A549 (cell line): ENCODE measurements at regions not wholly inside any gene's neighbourhood (a gene's known extent, or its start where the extent isn't known, plus 50 kb on each side); places are given as distances from the start of the nearest gene placed in this dataset.
"Not testable (repeated sequence)": the region's sequence is repeated elsewhere in the genome, so short reads cannot be mapped to it uniquely, and the experiment has no call there.

Experiments used
- ATAC-seq, 2 experiments: fragments of 200-7000 bp in 1 of 2; fragments of >200 bp in 1 of 2; cut with Nextera tagmentation in 1 of 2; cut with Tn5 transposase in 1 of 2; 3 replicates each; pipeline versions ENCODE4 v1.8.0 to v1.9.1; 2018 to 2020; ENCODE audit warnings: mild to moderate bottlenecking in 1 of 2, moderate library complexity in 1 of 2
- CTCF ChIA-PET: fragments of 300-600 bp; sonication (Branson Sonifier 250); formaldehyde crosslinking; extraction: SDS; loops from one replicate; lab custom pipeline; 2021; ENCODE audit warnings: antibody characterized with exemption, inconsistent platforms; lab: Yijun Ruan, JAX
- POLR2A ChIA-PET: fragments of 350-600 bp; formaldehyde crosslinking; extraction: SDS; loops from one replicate; lab custom pipeline; 2021; ENCODE audit warnings: antibody characterized with exemption, inconsistent platforms; lab: Yijun Ruan, JAX
- DNase-seq, 2 experiments: peaks; one replicate each; pipeline versions ENCODE4 v3.0.0 to v3.0.0-alpha.2; 2011 to 2016; ENCODE audit warnings: low read depth in 1 of 2, low spot score in 1 of 2
- FAIRE-seq: peaks from 2 replicates; lab custom pipeline; 2011; peaks lifted over from hg19 to GRCh38; lab: Jason Lieb, UNC
- H3K27ac ChIP-seq, 2 experiments: fragments of >200 bp; sonication (Bioruptor Twin); formaldehyde crosslinking; 3 replicates each; pipeline ENCODE4 v1.5.1; 2016 to 2017
- H3K4me1 ChIP-seq: fragments of >200 bp; sonication (Bioruptor Twin); formaldehyde crosslinking; 3 replicates; pipeline ENCODE4 v1.6.1; 2016
- H3K4me2 ChIP-seq: fragments of >200 bp; sonication (Bioruptor Twin); formaldehyde crosslinking; 3 replicates; pipeline ENCODE4 v1.6.1; 2016
- H3K4me3 ChIP-seq: fragments of >200 bp; sonication (Bioruptor Twin); formaldehyde crosslinking; 3 replicates; pipeline ENCODE4 v1.5.1; 2016
- H3K9me3 ChIP-seq: fragments of >200 bp; sonication (Bioruptor Twin); formaldehyde crosslinking; 3 replicates; pipeline ENCODE4 v1.6.1; 2016
- CEBPB ChIP-seq, 2 experiments: fragments of >200 bp in 1 of 2; sonication (Bioruptor Twin) in 1 of 2; formaldehyde crosslinking in 1 of 2; IDR thresholded peaks; 2 replicates each; pipeline ENCODE4 v1.6.1; 2012 to 2016
- CHD4 ChIP-seq: fragments of 200-600 bp; sonication (generic); IDR thresholded peaks from 2 replicates; pipeline ENCODE4 v1.6.1; 2016; ENCODE audit warnings: antibody characterized with exemption, mild to moderate bottlenecking, borderline replicate concordance
- FOSL2 ChIP-seq, 2 experiments: fragments of 450-650 bp in 1 of 2; fragments of >200 bp in 1 of 2; sonication (Bioruptor Twin) in 1 of 2; formaldehyde crosslinking; IDR thresholded peaks; 2 replicates each; pipeline versions ENCODE4 v1.5.0 to v1.6.1; 2016 to 2020; ENCODE audit warnings: mild to moderate bottlenecking in 1 of 2, moderate library complexity in 1 of 2
- FOXS1 ChIP-seq: fragments of 250-450 bp; sonication (Bioruptor Pico); IDR thresholded peaks from 2 replicates; pipeline ENCODE4 v1.5.0; 2020; ENCODE audit warnings: mild to moderate bottlenecking, moderate library complexity
- GATA3 ChIP-seq: IDR thresholded peaks from 2 replicates; pipeline ENCODE4 v1.6.1; 2012; ENCODE audit warnings: borderline replicate concordance
- HDAC2 ChIP-seq: fragments of 200-600 bp; sonication (generic); IDR thresholded peaks from 2 replicates; pipeline ENCODE4 v1.6.1; 2016
- HEYL ChIP-seq: fragments of 250-450 bp; sonication (Bioruptor Pico); IDR thresholded peaks from 2 replicates; pipeline ENCODE4 v1.8.0; 2021; ENCODE audit warnings: mild to moderate bottlenecking, moderate library complexity
- HOXA7 ChIP-seq: fragments of 250-450 bp; sonication (Bioruptor Pico); IDR thresholded peaks from 2 replicates; pipeline ENCODE4 v1.5.0; 2020; ENCODE audit warnings: mild to moderate bottlenecking, moderate library complexity
- JUN ChIP-seq, 2 experiments: fragments of >200 bp; sonication (Bioruptor Twin); formaldehyde crosslinking; IDR thresholded peaks; 2 replicates in 1 of 2; 3 replicates in 1 of 2; pipeline ENCODE4 v1.6.1; 2016 to 2017
- KDM1A ChIP-seq: fragments of 200-600 bp; sonication (generic); IDR thresholded peaks from 2 replicates; pipeline ENCODE4 v1.6.1; 2016; ENCODE audit warnings: low read depth, mild to moderate bottlenecking
- MAFK ChIP-seq: fragments of 450-650 bp; IDR thresholded peaks from 2 replicates; pipeline ENCODE4 v1.6.1; 2014; ENCODE audit not compliant: partially characterized antibody
- MYC ChIP-seq: IDR thresholded peaks from 2 replicates; pipeline ENCODE4 v1.6.1; 2012; ENCODE audit warnings: mild to moderate bottlenecking, inconsistent platforms, low read length, improper control_type of control experiment, borderline replicate concordance
- NFE2L2 ChIP-seq: fragments of 150-350 bp; conservative IDR thresholded peaks from 2 replicates; pipeline ENCODE4 v1.6.1; 2014; ENCODE audit warnings: low read length
- NR3C1 ChIP-seq: fragments of >200 bp; sonication (Bioruptor Twin); formaldehyde crosslinking; IDR thresholded peaks from 3 replicates; pipeline ENCODE4 v1.6.1; 2017
- RAD21 ChIP-seq, 2 experiments: fragments of >200 bp in 1 of 2; sonication (Bioruptor Twin) in 1 of 2; formaldehyde crosslinking in 1 of 2; IDR thresholded peaks in 1 of 2; conservative IDR thresholded peaks in 1 of 2; 2 replicates in 1 of 2; 3 replicates in 1 of 2; pipeline ENCODE4 v1.6.1; 2012 to 2018; ENCODE audit warnings: inconsistent platforms in 1 of 2
- RARB ChIP-seq: fragments of 250-450 bp; sonication (Bioruptor Pico); IDR thresholded peaks from 2 replicates; pipeline ENCODE4 v1.8.0; 2021; ENCODE audit warnings: mild to moderate bottlenecking, moderate library complexity
- RCOR1 ChIP-seq: fragments of 150-350 bp; IDR thresholded peaks from 2 replicates; pipeline ENCODE4 v1.6.1; 2014; ENCODE audit warnings: antibody characterized with exemption, low read length, low read depth
- TFCP2L1 ChIP-seq: fragments of 250-450 bp; sonication (Bioruptor Pico); IDR thresholded peaks from 2 replicates; pipeline ENCODE4 v1.5.0; 2021; ENCODE audit warnings: mild to moderate bottlenecking
- USF2 ChIP-seq: fragments of 450-650 bp; IDR thresholded peaks from 2 replicates; pipeline ENCODE4 v1.6.1; 2014; ENCODE audit warnings: antibody characterized with exemption
- ZFP36 ChIP-seq: fragments of 450-650 bp; IDR thresholded peaks from 2 replicates; pipeline ENCODE4 v1.6.1; 2014; ENCODE audit warnings: borderline replicate concordance; ENCODE audit not compliant: partially characterized antibody
- WGBS: methylation state at CpG from one replicate; pipeline ENCODE4 v1.1.6; 2017; ENCODE audit errors: missing lambda C conversion rate; 5-methylcytosine and 5-hydroxymethylcytosine counted together
- TF ChIP-seq, protein P1 (sequence below): fragments of >200 bp; sonication (Bioruptor Twin); formaldehyde crosslinking; IDR thresholded peaks from 2 replicates; pipeline ENCODE4 v1.6.1; 2016
- TF ChIP-seq, protein P2 (sequence below): fragments of 150-350 bp; IDR thresholded peaks from 2 replicates; pipeline ENCODE4 v1.6.1; 2014; ENCODE audit warnings: low read depth, mild to moderate bottlenecking, low read length
- TF ChIP-seq, protein P3 (sequence below): IDR thresholded peaks from 2 replicates; pipeline ENCODE4 v1.6.1; 2012

- FAIRE-seq = peak; percentile 96
- 2% methylated on average over 2 of the region's 2 CpGs for WGBS
- CTCF ChIA-PET = no interaction called here
- no peak overlapping the region for H3K4me3 ChIP-seq
- H3K4me1 ChIP-seq = no peaks in the 10 kb centered on the region
- no peak overlapping the region for H3K4me2 ChIP-seq
- POLR2A ChIA-PET = no interaction called here
- ATAC-seq = no peak
- no peak for DNase-seq
- no peaks in the 10 kb centered on the region for H3K9me3 ChIP-seq
- H3K27ac ChIP-seq = no peak overlapping the region
- TF ChIP-seq MAFK (no peak), CHD4 (no peak), RAD21 (conservative IDR thresholded peaks at IDR 0.05 in 1 of 2, IDR thresholded peaks at IDR 0.05 in 1 of 2) (peak in 1 of 2 experiments; percentile 11; a peak in 1 of 5 replicates), MYC (no peak), FOSL2 (IDR thresholded peaks at IDR 0.05) (no peak), FOSL2 (CRISPR knock-in tag; IDR thresholded peaks at IDR 0.05) (no peak), HOXA7 (no peak), RCOR1 (no peak)
- TF ChIP-seq, protein P1, sequence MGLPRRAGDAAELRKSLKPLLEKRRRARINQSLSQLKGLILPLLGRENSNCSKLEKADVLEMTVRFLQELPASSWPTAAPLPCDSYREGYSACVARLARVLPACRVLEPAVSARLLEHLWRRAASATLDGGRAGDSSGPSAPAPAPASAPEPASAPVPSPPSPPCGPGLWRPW = no peak
- TF ChIP-seq, all 56 proteins: peak for 1
Observed at GRCh38 chrX:83416273-83416672, 91.8 kb upstream of the POU3F4 start.

GRCh38 chrX:83419030-83419792 is 88.9 kb upstream of the POU3F4 start:
- no peak for ATAC-seq
- ChIA-PET CTCF (no interaction called here), POLR2A (no interaction called here)
- H3K4me1 ChIP-seq = no peaks in the 10 kb centered on the region
- DNase-seq = no peak
- FAIRE-seq = no peak
- H3K27ac ChIP-seq = no peak overlapping the region
- H3K4me3 ChIP-seq = no peak overlapping the region
- WGBS = 17% methylated on average over 16 of the region's 19 CpGs
- no peaks in the 10 kb centered on the region for H3K9me3 ChIP-seq
- TF ChIP-seq JUN (IDR thresholded peaks at IDR 0.05) (no peak), FOXS1 (no peak), RARB (no peak), MYC (no peak), NFE2L2 (no peak), TFCP2L1 (CRISPR knock-in tag) (no peak), USF2 (no peak), CEBPB (IDR thresholded peaks at IDR 0.05) (no peak), MAFK (no peak), GATA3 (no peak)
- TF ChIP-seq, protein P2, sequence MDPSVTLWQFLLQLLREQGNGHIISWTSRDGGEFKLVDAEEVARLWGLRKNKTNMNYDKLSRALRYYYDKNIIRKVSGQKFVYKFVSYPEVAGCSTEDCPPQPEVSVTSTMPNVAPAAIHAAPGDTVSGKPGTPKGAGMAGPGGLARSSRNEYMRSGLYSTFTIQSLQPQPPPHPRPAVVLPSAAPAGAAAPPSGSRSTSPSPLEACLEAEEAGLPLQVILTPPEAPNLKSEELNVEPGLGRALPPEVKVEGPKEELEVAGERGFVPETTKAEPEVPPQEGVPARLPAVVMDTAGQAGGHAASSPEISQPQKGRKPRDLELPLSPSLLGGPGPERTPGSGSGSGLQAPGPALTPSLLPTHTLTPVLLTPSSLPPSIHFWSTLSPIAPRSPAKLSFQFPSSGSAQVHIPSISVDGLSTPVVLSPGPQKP = no peak
- H3K4me2 ChIP-seq = no peak overlapping the region

GRCh38 chrX:83422836-83423235 is 85.3 kb upstream of the POU3F4 start:
- Histone ChIP-seq H3K4me1 (no peaks in the 10 kb centered on the region), H3K9me3 (no peaks in the 10 kb centered on the region), H3K27ac (no peak overlapping the region), H3K4me2 (no peak overlapping the region), H3K4me3 (no peak overlapping the region)
- POLR2A ChIA-PET = no interaction called here
- CTCF ChIA-PET = no interaction called here
- 46% methylated on average over 1 of the region's 1 CpG for WGBS
- FAIRE-seq = no peak
- TF ChIP-seq HEYL (CRISPR knock-in tag) (no peak), ZFP36 (no peak), TFCP2L1 (CRISPR knock-in tag) (no peak), NR3C1 (no peak), KDM1A (no peak), CEBPB (IDR thresholded peaks at IDR 0.05) (no peak), FOXS1 (no peak), HDAC2 (no peak), NFE2L2 (no peak)
- TF ChIP-seq, protein P2 = no peak
- TF ChIP-seq, protein P3, sequence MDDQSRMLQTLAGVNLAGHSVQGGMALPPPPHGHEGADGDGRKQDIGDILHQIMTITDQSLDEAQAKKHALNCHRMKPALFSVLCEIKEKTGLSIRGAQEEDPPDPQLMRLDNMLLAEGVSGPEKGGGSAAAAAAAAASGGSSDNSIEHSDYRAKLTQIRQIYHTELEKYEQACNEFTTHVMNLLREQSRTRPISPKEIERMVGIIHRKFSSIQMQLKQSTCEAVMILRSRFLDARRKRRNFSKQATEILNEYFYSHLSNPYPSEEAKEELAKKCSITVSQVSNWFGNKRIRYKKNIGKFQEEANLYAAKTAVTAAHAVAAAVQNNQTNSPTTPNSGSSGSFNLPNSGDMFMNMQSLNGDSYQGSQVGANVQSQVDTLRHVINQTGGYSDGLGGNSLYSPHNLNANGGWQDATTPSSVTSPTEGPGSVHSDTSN = no peak
- TF ChIP-seq, all 56 proteins: peak for 0
- ATAC-seq (no peak), DNase-seq (no peak)

DNA sequence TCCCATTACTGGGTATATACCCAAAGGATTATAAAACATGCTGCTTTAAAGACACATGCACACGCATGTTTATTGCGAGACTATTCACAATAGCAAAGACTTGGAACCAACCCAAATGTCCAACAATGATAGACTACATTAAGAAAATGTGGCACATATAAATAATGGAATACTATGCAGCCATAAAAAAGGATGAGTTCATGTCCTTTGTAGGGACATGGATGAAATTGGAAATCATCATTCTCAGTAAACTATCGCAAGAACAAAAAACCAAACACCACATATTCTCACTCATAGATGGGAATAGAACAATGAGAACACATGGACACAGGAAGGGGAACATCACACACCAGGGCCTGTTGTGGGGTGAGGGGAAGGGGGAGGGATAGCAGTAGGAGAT is 65.5 kb upstream of the POU3F4 start:
- CTCF ChIA-PET, DNase-seq, H3K4me3 ChIP-seq, ATAC-seq, H3K4me2 ChIP-seq, H3K4me1 ChIP-seq, H3K9me3 ChIP-seq, POLR2A ChIA-PET, H3K27ac ChIP-seq: not testable (repeated sequence)
- peak; percentile 83 for FAIRE-seq
- WGBS = 8% methylated on average over 3 of the region's 3 CpGs
